Prostate gland (tissue), 2 donors: ENCODE measurements at regions not wholly inside any gene's neighbourhood (a gene's known extent, or its start where the extent isn't known, plus 50 kb on each side); places are given as distances from the start of the nearest gene placed in this dataset.
"Not testable (repeated sequence)": the region's sequence is repeated elsewhere in the genome, so short reads cannot be mapped to it uniquely, and the experiment has no call there.

Source experiments
- CTCF ChIP-seq, 4 experiments: fragments of 200-600 bp in 2 of 4; fragments of 450-650 bp in 2 of 4; sonication (generic) in 2 of 4; IDR thresholded peaks; 1 replicate in 3 of 4; 2 replicates in 1 of 4; pipeline ENCODE4 v1.5.1; 2016 to 2019; ENCODE audit warnings: antibody characterized with exemption in 4 of 4, mild to moderate bottlenecking in 2 of 4, moderate library complexity in 2 of 4
- POLR2A ChIP-seq: fragments of 450-650 bp; IDR thresholded peaks from one replicate; pipeline ENCODE4 v1.6.1; 2016; ENCODE audit warnings: antibody characterized with exemption, mild to moderate bottlenecking
- POLR2AphosphoS5 ChIP-seq: sonication (generic); formaldehyde crosslinking; IDR thresholded peaks from one replicate; pipeline ENCODE4 v1.6.1; 2017; ENCODE audit warnings: antibody characterized with exemption

- TF ChIP-seq CTCF (IDR thresholded peaks at IDR 0.05); POLR2A; POLR2AphosphoS5: not testable (repeated sequence)
Observed at GRCh38 chr4:179066254-179066653, 1624.0 kb upstream of the AGA start.
